Psoas muscle (tissue), 7 donors: ENCODE measurements at regions not wholly inside any gene's neighbourhood (a gene's known extent, or its start where the extent isn't known, plus 50 kb on each side); places are given as distances from the start of the nearest gene placed in this dataset.

Experiments used
- ATAC-seq, 4 donors: fragments of 200-7000 bp; cut with Tn5 transposase; one replicate each; pipeline ENCODE4 v1.9.1; 2020; ENCODE audit warnings: moderate library complexity in 3 of 4, mild to moderate bottlenecking in 2 of 4
- DNase-seq, 2 donors: peaks; one replicate each; pipeline ENCODE4 v3.0.0-alpha.2; 2020
- H3K27ac ChIP-seq: fragments of 200-600 bp; one replicate; pipeline ENCODE4 v1.8.0; 2022
- H3K27me3 ChIP-seq, 3 donors: fragments of 200-600 bp in 1 of 3; one replicate each; pipeline versions ENCODE4 v1.6.1 to v1.8.0; 2013 to 2022; ENCODE audit warnings: low read length in 2 of 3, mild to moderate bottlenecking in 2 of 3, moderate library complexity in 1 of 3; ENCODE audit not compliant: insufficient read depth in 3 of 3
- H3K36me3 ChIP-seq, 2 donors: fragments of 200-600 bp in 1 of 2; one replicate each; pipeline versions ENCODE4 v1.6.1 to v1.8.0; 2013 to 2022; ENCODE audit warnings: low read depth in 1 of 2, mild to moderate bottlenecking in 1 of 2, moderate library complexity in 1 of 2; ENCODE audit not compliant: insufficient read depth in 1 of 2
- H3K4me1 ChIP-seq: fragments of 200-600 bp; one replicate; pipeline ENCODE4 v1.8.0; 2022
- H3K4me3 ChIP-seq: fragments of 200-600 bp; one replicate; pipeline ENCODE4 v1.8.0; 2022; ENCODE audit warnings: mild to moderate bottlenecking
- H3K9me3 ChIP-seq: fragments of 200-600 bp; one replicate; pipeline ENCODE4 v1.8.0; 2022
- WGBS, 3 donors: extraction: QIAGEN DNeasy Blood & Tissue Kit; methylation state at CpG; one replicate each; pipeline versions ENCODE4 v1.1.6 to v1.1.7; 2013; 5-methylcytosine and 5-hydroxymethylcytosine counted together
- intact Hi-C, 2 donors: fragments of 100-400 bp; cut with DNase I; formaldehyde crosslinking; loops; one replicate each; pipeline versions ENCODE4 v1.11.0 to v1.14.2; 2022
- TF ChIP-seq, protein P1 (sequence below): fragments of 200-600 bp; IDR thresholded peaks from one replicate; pipeline ENCODE4 v1.8.0; 2022; ENCODE audit warnings: antibody characterized with exemption
- donor health status: healthy with polysubstance abuse.
- donor health status: DM: no; HTN: no; CAD: no; lungs with moderate emphysema.
- donor health status: Bipolar disorder and iron deficiency.
- donor health status: healthy.
- donor health status: DM: yes; HTN: yes; CAD: no.
- donor health status: DM: no; HTN: no; CAD: no.
- donor health status: DM: yes; HTN: yes; CAD: no.

- Histone ChIP-seq H3K4me1 (no peaks in the 10 kb centered on the region), H3K4me3 (no peak overlapping the region), H3K27me3 (peaks cover 0 to 2% (median 0%) of the 10 kb centered on the region in 3 donors), H3K9me3 (no peaks in the 10 kb centered on the region), H3K27ac (no peak overlapping the region), H3K36me3 (no peaks in the 10 kb centered on the region)
- intact Hi-C loops, result no loop called here
- ATAC-seq (no peak), DNase-seq (no peak)
- WGBS, 3 donors, result 71 to 80% (median 76%) methylated on average over 2 of the region's 2 CpGs
- TF ChIP-seq, protein P1, sequence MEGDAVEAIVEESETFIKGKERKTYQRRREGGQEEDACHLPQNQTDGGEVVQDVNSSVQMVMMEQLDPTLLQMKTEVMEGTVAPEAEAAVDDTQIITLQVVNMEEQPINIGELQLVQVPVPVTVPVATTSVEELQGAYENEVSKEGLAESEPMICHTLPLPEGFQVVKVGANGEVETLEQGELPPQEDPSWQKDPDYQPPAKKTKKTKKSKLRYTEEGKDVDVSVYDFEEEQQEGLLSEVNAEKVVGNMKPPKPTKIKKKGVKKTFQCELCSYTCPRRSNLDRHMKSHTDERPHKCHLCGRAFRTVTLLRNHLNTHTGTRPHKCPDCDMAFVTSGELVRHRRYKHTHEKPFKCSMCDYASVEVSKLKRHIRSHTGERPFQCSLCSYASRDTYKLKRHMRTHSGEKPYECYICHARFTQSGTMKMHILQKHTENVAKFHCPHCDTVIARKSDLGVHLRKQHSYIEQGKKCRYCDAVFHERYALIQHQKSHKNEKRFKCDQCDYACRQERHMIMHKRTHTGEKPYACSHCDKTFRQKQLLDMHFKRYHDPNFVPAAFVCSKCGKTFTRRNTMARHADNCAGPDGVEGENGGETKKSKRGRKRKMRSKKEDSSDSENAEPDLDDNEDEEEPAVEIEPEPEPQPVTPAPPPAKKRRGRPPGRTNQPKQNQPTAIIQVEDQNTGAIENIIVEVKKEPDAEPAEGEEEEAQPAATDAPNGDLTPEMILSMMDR, result no peak
Measured at GRCh38 chr5:175121457-175121856, 322.5 kb downstream of the DRD1 start.

DNA sequence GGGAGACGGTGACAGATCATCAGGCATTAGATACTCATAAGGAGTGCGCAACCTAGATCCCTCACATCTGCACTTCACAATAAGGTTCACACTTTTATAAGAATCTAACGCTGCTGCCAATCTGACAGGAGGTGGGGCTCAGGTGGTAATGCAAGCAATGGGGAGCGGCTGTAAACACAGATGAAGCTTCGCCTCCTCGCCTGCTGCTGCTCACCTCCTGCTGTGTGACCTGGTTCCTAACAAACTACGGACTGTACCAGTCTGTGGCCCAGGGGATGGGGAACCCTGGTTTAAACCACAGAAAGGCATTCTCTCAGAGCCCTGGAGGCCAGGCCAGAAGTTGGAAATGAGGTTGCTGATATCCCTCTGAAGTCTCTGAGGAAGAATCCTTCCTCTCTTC, 323.6 kb downstream of the DRD1 start:
- intact Hi-C loops, result no loop called here
- Histone ChIP-seq H3K27ac (no peak overlapping the region), H3K9me3 (no peaks in the 10 kb centered on the region), H3K4me3 (no peak overlapping the region), H3K36me3 (no peaks in the 10 kb centered on the region), H3K27me3 (peaks cover 0 to 2% (median 0%) of the 10 kb centered on the region in 3 donors), H3K4me1 (no peaks in the 10 kb centered on the region)
- DNase-seq, result no peak
- 84 to 87% (median 85%) methylated on average over 7 of the region's 7 CpGs for whole genome bisulfite sequencing, 3 donors
- TF ChIP-seq, protein P1, result no peak
- no peak for ATAC-seq

GRCh38 chr5:175118700-175119309, 325.2 kb downstream of the DRD1 start:
- ATAC-seq (no peak), DNase-seq (no peak)
- H3K4me3 ChIP-seq, result no peak overlapping the region
- TF ChIP-seq, protein P1, result no peak
- H3K4me1 ChIP-seq, result no peaks in the 10 kb centered on the region
- intact Hi-C loops, result no loop called here
- no peaks in the 10 kb centered on the region for H3K9me3 ChIP-seq
- H3K27me3 ChIP-seq, result peaks cover 0 to 2% (median 0%) of the 10 kb centered on the region in 3 donors
- H3K36me3 ChIP-seq, result no peaks in the 10 kb centered on the region
- no peak overlapping the region for H3K27ac ChIP-seq
- 52 to 66% (median 64%) methylated on average over 3 of the region's 3 CpGs for WGBS, 3 donors

- TF ChIP-seq, protein P1, result no peak
- DNase-seq (no peak), ATAC-seq (no peak)
- Histone ChIP-seq H3K4me3 (no peak overlapping the region), H3K9me3 (no peaks in the 10 kb centered on the region), H3K27ac (no peak overlapping the region), H3K36me3 (no peaks in the 10 kb centered on the region), H3K4me1 (no peaks in the 10 kb centered on the region), H3K27me3 (peaks cover 0 to 2% (median 0%) of the 10 kb centered on the region in 3 donors)
- intact Hi-C loops, result no loop called here
- WGBS, 3 donors, result 40 to 54% (median 53%) methylated on average over 3 of the region's 3 CpGs
Measured at GRCh38 chr5:175116466-175117048, 327.4 kb downstream of the DRD1 start.

DNA sequence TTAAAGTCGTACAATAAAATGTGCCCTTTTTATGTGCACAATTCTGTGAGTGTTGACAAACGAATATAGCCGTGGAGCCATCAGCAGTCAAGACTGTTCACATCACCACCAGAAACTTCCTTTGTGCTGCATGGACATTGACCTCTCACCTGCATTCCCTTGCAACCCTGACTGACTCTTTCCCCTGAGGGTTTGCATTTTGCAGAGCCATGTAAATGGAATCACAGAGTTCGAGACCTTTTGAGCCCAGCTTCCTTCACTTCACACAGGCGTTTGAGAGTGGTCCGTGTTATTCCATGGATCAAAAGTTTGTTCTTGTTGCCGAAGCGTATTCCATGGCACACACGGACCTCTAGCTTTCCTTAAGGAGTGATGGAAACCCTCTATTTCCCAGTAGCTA, 328.2 kb downstream of the DRD1 start:
- no peak for ATAC-seq
- Histone ChIP-seq H3K36me3 (no peaks in the 10 kb centered on the region), H3K27ac (no peak overlapping the region), H3K27me3 (peaks cover 0 to 2% (median 0%) of the 10 kb centered on the region in 3 donors), H3K4me3 (no peak overlapping the region), H3K4me1 (no peaks in the 10 kb centered on the region), H3K9me3 (no peaks in the 10 kb centered on the region)
- intact Hi-C loops, result no loop called here
- WGBS, 3 donors, result 28 to 40% (median 36%) methylated on average over 9 of the region's 9 CpGs
- TF ChIP-seq, protein P1, result no peak
- no peak for DNase-seq
